B cell (primary cell): ENCODE measurements at regions not wholly inside any gene's neighbourhood (a gene's known extent, or its start where the extent isn't known, plus 50 kb on each side); places are given as distances from the start of the nearest gene placed in this dataset.

Source experiments
- ATAC-seq: fragments of 200-7000 bp; cut with Tn5 transposase; one replicate; pipeline ENCODE4 v1.10.0; 2021; ENCODE audit warnings: low read depth, mild to moderate bottlenecking, moderate number of reproducible peaks, moderate library complexity
- CTCF ChIA-PET: fragments of 350-600 bp; sonication (Branson Sonifier 250); formaldehyde crosslinking; loops from one replicate; lab custom pipeline; 2021; ENCODE audit warnings: antibody characterized with exemption, inconsistent platforms; lab: Charles Lee
- POLR2A ChIA-PET: fragments of 350-600 bp; sonication (Branson Sonifier 250); formaldehyde crosslinking; loops from one replicate; lab custom pipeline; 2021; ENCODE audit warnings: antibody characterized with exemption; lab: Charles Lee
- DNase-seq: peaks from one replicate; pipeline ENCODE4 v3.0.0; 2013
- H2AFZ ChIP-seq: 2 replicates; pipeline ENCODE4 v1.6.1; 2012; ENCODE audit warnings: mild to moderate bottlenecking, low read depth, low read length; ENCODE audit not compliant: insufficient read depth, poor library complexity, severe bottlenecking
- H3K27ac ChIP-seq, 2 donors: 1 replicate in 1 of 2; 2 replicates in 1 of 2; pipeline ENCODE4 v1.5.1; 2012 to 2013; ENCODE audit warnings: low read length in 2 of 2, mild to moderate bottlenecking in 2 of 2, moderate library complexity in 1 of 2
- H3K27me3 ChIP-seq, 4 experiments: fragments of 200-600 bp in 1 of 4; sonication (generic) in 1 of 4; replicated peaks in 1 of 4; 1 replicate in 2 of 4; 2 replicates in 2 of 4; pipeline versions ENCODE4 v1.6.1 to v1.7.0; 2013 to 2016; ENCODE audit warnings: low read length in 3 of 4, mild to moderate bottlenecking in 2 of 4, mixed read lengths in 1 of 4, moderate library complexity in 1 of 4; ENCODE audit not compliant: insufficient read depth in 4 of 4, control insufficient read depth in 3 of 4; ENCODE audit errors: control extremely low read depth in 1 of 4
- H3K36me3 ChIP-seq, 2 experiments: replicated peaks in 1 of 2; 1 replicate in 1 of 2; 2 replicates in 1 of 2; pipeline versions ENCODE4 v1.6.1 to v1.7.1; 2013; ENCODE audit warnings: low read length in 1 of 2; ENCODE audit not compliant: insufficient read depth in 2 of 2, control insufficient read depth in 1 of 2; ENCODE audit errors: control extremely low read depth in 1 of 2, extremely low read depth in 1 of 2
- H3K4me1 ChIP-seq, 2 donors: fragments of 200-600 bp in 1 of 2; sonication (generic) in 1 of 2; 1 replicate in 1 of 2; 2 replicates in 1 of 2; pipeline versions ENCODE4 v1.5.1 to v1.6.1; 2013 to 2017; ENCODE audit warnings: low read length in 2 of 2; ENCODE audit not compliant: control insufficient read depth in 2 of 2, insufficient read depth in 2 of 2
- H3K4me2 ChIP-seq: replicated peaks from 2 replicates; pipeline ENCODE3; 2012; ENCODE audit warnings: mild to moderate bottlenecking, low read depth, low read length; ENCODE audit not compliant: poor library complexity, severe bottlenecking
- H3K4me3 ChIP-seq, 5 experiments: fragments of 200-600 bp in 1 of 5; sonication (generic) in 1 of 5; 1 replicate in 3 of 5; 2 replicates in 2 of 5; pipeline versions ENCODE4 v1.5.1 to v1.7.0; 2011 to 2016; ENCODE audit warnings: low read length in 4 of 5, mild to moderate bottlenecking in 4 of 5, low read depth in 2 of 5, control low read depth in 1 of 5, moderate library complexity in 1 of 5; ENCODE audit not compliant: insufficient read depth in 1 of 5; ENCODE audit errors: control extremely low read depth in 1 of 5, extremely low read depth in 1 of 5
- H3K79me2 ChIP-seq: fragments of 200-600 bp; sonication (generic); one replicate; pipeline ENCODE4 v1.6.0; 2016; ENCODE audit warnings: low read length; ENCODE audit not compliant: control insufficient read depth, insufficient read depth
- H3K9ac ChIP-seq: fragments of 200-600 bp; sonication (generic); 2 replicates; pipeline ENCODE4 v1.6.1; 2017; ENCODE audit warnings: mild to moderate bottlenecking, low read length, moderate library complexity
- H3K9me3 ChIP-seq, 3 donors: one replicate each; pipeline versions ENCODE4 v1.6.1 to v1.7.1; 2013; ENCODE audit warnings: low read length in 2 of 3; ENCODE audit not compliant: control insufficient read depth in 2 of 3, insufficient read depth in 1 of 3; ENCODE audit errors: control extremely low read depth in 1 of 3
- H4K20me1 ChIP-seq: 2 replicates; pipeline ENCODE4 v1.6.0; 2012; ENCODE audit warnings: mild to moderate bottlenecking, low read length; ENCODE audit not compliant: insufficient read depth, control insufficient read depth, poor library complexity, severe bottlenecking
- H3K27ac Mint-ChIP-seq: one replicate; pipeline ENCODE4 v1.8.0; 2021; ENCODE audit warnings: mixed read lengths
- H3K27me3 Mint-ChIP-seq: one replicate; pipeline ENCODE4 v1.8.0; 2021; ENCODE audit warnings: mixed read lengths
- H3K4me1 Mint-ChIP-seq: one replicate; pipeline ENCODE4 v1.8.0; 2021; ENCODE audit warnings: mixed read lengths
- H3K4me3 Mint-ChIP-seq: one replicate; pipeline ENCODE4 v1.8.0; 2021; ENCODE audit warnings: mixed read lengths
- H3K9me3 Mint-ChIP-seq: one replicate; pipeline ENCODE4 v1.8.0; 2022; ENCODE audit warnings: mixed read lengths; ENCODE audit not compliant: insufficient read depth
- CTCF ChIP-seq: fragments of 200-600 bp; IDR thresholded peaks from one replicate; pipeline ENCODE4 v1.8.0; 2022; ENCODE audit warnings: antibody characterized with exemption, mild to moderate bottlenecking
- EZH2 ChIP-seq: IDR thresholded peaks from 2 replicates; pipeline ENCODE4 v1.6.1; 2012; ENCODE audit warnings: borderline replicate concordance, low read depth, mild to moderate bottlenecking, moderate library complexity, low read length; ENCODE audit not compliant: insufficient read depth, poor library complexity, severe bottlenecking
- WGBS: methylation state at CpG from one replicate; pipeline ENCODE4 v1.1.5; 2013; ENCODE audit warnings: missing lambda C conversion rate; ENCODE audit not compliant: insufficient coverage; 5-methylcytosine and 5-hydroxymethylcytosine counted together
- intact Hi-C: fragments of 100-400 bp; cut with micrococcal nuclease; formaldehyde crosslinking; loops from one replicate; pipeline ENCODE4 v1.10.0; 2022

GRCh38 chr9:118670011-118670953, 699.0 kb downstream of the BRINP1 start:
- CTCF ChIA-PET: no interaction called here
- H3K4me1 Mint-ChIP-seq: no peaks in the 10 kb centered on the region

More at GRCh38 chr9:118670011-118670953, 699.0 kb downstream of the BRINP1 start:
- Histone ChIP-seq H3K9ac (no peak overlapping the region), H3K27ac (no peak overlapping the region), H3K4me2 (no peak overlapping the region), H4K20me1 (no peaks in the 10 kb centered on the region), H3K4me3 (no peak overlapping the region), H3K27me3 (no peaks in the 10 kb centered on the region), H3K4me1 (no peaks in the 10 kb centered on the region), H3K79me2 (no peaks in the 10 kb centered on the region), H3K36me3 (no peaks in the 10 kb centered on the region), H2AFZ (no peak overlapping the region), H3K9me3 (no peaks in the 10 kb centered on the region)
- intact Hi-C loops: no loop called here
- 100% methylated on average over 3 of the region's 11 CpGs for WGBS
- no peak for TF ChIP-seq CTCF
- no peak for TF ChIP-seq EZH2
- ATAC-seq (no peak), DNase-seq (no peak)
- Mint-ChIP-seq H3K4me3 (no peak overlapping the region), H3K27me3 (no peaks in the 10 kb centered on the region), H3K27ac (no peak overlapping the region), H3K9me3 (no peaks in the 10 kb centered on the region)
- POLR2A ChIA-PET: no interaction called here
